K562 (cell line): ENCODE measurements at regions not wholly inside any gene's neighbourhood (a gene's known extent, or its start where the extent isn't known, plus 50 kb on each side); places are given as distances from the start of the nearest gene placed in this dataset.

Experiments
- CTCF ChIP-seq, 3 experiments: IDR thresholded peaks in 2 of 3; conservative IDR thresholded peaks in 1 of 3; 2 replicates each; pipeline ENCODE4 v1.5.1; 2011 to 2012; ENCODE audit warnings: low read length in 3 of 3, mild to moderate bottlenecking in 3 of 3, control low read depth in 2 of 3, improper control_type of control experiment in 1 of 3, inconsistent platforms in 1 of 3, low read depth in 1 of 3, mixed read lengths in 1 of 3, moderate library complexity in 1 of 3; ENCODE audit not compliant: insufficient read depth in 2 of 3
- E2F5 ChIP-seq: sonication (generic); formaldehyde crosslinking; IDR thresholded peaks from 2 replicates; pipeline ENCODE4 v1.8.0; 2022; ENCODE audit warnings: mild to moderate bottlenecking, missing genetic modification reagents
- MLLT1 ChIP-seq, 2 experiments: fragments of 450-650 bp; IDR thresholded peaks; 2 replicates each; pipeline ENCODE4 v1.6.1; 2016
- RCOR1 ChIP-seq, 2 experiments: IDR thresholded peaks; 2 replicates each; pipeline ENCODE4 v1.6.1; 2012; ENCODE audit warnings: low read depth in 2 of 2, low read length in 2 of 2, borderline replicate concordance in 1 of 2, improper control_type of control experiment in 1 of 2
- WHSC1 ChIP-seq: IDR thresholded peaks from one replicate; pipeline ENCODE4 v1.6.1; 2012; ENCODE audit warnings: low read length, control low read depth, inconsistent platforms
- ZNF384 ChIP-seq: IDR thresholded peaks from 2 replicates; pipeline ENCODE4 v1.6.1; 2012; ENCODE audit warnings: low read depth, low read length, improper control_type of control experiment
- ZNF639 ChIP-seq, 2 experiments: fragments of 200-800 bp in 1 of 2; sonication (Bioruptor generic) in 1 of 2; sonication (generic) in 1 of 2; formaldehyde crosslinking in 1 of 2; IDR thresholded peaks in 1 of 2; conservative IDR thresholded peaks in 1 of 2; 2 replicates each; pipeline versions ENCODE4 v1.5.0 to v1.6.1; 2016 to 2020; ENCODE audit warnings: missing compliant biosample characterization in 1 of 2, missing genetic modification characterization in 1 of 2, missing genetic modification reagents in 1 of 2
- ZNF644 ChIP-seq: fragments of 200-800 bp; sonication (Bioruptor generic); IDR thresholded peaks from 2 replicates; pipeline ENCODE4 v1.6.1; 2016; ENCODE audit warnings: low read depth, missing genetic modification characterization, missing compliant biosample characterization

GRCh38 chr16:85451641-85452363 lies 161.3 kb upstream of the GSE1 start:
- TF ChIP-seq WHSC1 (no peak), ZNF384 (no peak), RCOR1 (IDR thresholded peaks at IDR 0.05; ENCODE audit: borderline replicate concordance in 1 of 2, low read depth in 2 of 2, low read length in 2 of 2) (no peak), MLLT1 (IDR thresholded peaks at IDR 0.05) (no peak), ZNF644 (tag) (no peak), CTCF (IDR thresholded peaks at IDR 0.05 in 2 of 3, conservative IDR thresholded peaks at IDR 0.05 in 1 of 3; ENCODE audit: insufficient read depth in 2 of 3, low read depth in 1 of 3, low read length in 3 of 3) (no peak), E2F5 (CRISPR knock-in tag) (no peak), ZNF639 (CRISPR knock-in tag; conservative IDR thresholded peaks at IDR 0.05 in 1 of 2, IDR thresholded peaks at IDR 0.05 in 1 of 2) (no peak)
